ENCODE measurements at regions not wholly inside any gene's neighbourhood (a gene's known extent, or its start where the extent isn't known, plus 50 kb on each side); places are given as distances from the start of the nearest gene placed in this dataset.

GRCh38 chr13:43985422-43986072, 105.8 kb downstream of the LACC1 start:
- in situ Hi-C loops (cut with MboI; ENCODE audit: low pct_unique_long_range_greater_than_20kb, low sequenced_read_pairs, unreplicated experiment) = no loop called here
- no peak for TF ChIP-seq CTCF (IDR thresholded peaks at IDR 0.05; ENCODE audit: extremely low read depth, insufficient read depth, missing control alignments)
- DNase-seq (ENCODE audit: low spot score) = no peak

DNA sequence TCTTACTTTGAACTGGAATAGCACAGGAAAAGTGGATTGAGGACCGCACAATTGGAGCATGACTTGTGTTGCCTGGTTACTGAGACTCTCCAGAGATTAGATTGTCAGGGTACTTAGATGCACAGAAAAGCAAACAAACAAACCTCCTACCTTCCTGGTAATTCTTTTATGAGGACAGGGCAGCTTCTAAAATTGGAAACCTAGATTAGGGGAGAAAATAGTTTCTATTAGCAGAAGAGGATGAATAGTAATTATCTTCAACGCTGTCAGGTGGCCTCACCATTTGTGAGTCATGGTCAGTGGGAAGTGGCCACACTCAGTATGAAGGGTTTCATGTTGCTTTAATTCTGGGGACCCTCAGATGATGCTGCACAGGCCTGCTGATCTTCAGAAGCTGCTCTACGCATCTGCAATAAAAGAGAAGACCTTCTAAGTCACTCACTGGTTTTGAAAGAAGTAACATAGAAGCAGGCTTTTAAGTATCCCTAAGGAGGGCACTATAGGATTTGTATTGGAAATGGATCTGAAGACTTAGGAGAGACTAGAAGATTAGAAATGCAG, 106.8 kb downstream of the LACC1 start:
- in situ Hi-C loops (cut with MboI; ENCODE audit: low pct_unique_long_range_greater_than_20kb, low sequenced_read_pairs, unreplicated experiment) = no loop called here
- TF ChIP-seq CTCF (IDR thresholded peaks at IDR 0.05; ENCODE audit: extremely low read depth, insufficient read depth, missing control alignments) = no peak
- no peak for DNase-seq (ENCODE audit: low spot score)

DNA sequence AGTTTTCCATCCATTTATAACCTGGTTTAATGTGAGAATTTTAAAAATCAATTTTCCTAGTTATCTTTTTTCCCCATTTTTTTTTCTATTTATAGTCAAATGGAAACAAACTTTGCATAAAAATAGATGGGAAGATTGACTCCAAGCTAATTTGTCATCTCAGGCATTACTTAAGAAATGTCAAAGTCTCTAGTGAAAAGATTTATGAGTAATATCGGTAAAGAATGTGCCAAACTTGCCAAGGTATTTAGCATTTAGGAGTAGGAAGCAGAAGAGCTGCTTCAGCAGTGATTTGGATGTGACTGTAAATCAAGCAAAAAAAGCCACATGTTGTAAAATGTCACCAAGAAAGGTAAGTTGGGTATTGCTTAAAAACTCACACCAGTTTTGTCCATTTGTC, 108.6 kb downstream of the LACC1 start:
- TF ChIP-seq CTCF (IDR thresholded peaks at IDR 0.05; ENCODE audit: extremely low read depth, insufficient read depth, missing control alignments) = no peak
- DNase-seq (ENCODE audit: low spot score) = no peak
- in situ Hi-C loops (cut with MboI; ENCODE audit: low pct_unique_long_range_greater_than_20kb, low sequenced_read_pairs, unreplicated experiment) = no loop called here

DNA sequence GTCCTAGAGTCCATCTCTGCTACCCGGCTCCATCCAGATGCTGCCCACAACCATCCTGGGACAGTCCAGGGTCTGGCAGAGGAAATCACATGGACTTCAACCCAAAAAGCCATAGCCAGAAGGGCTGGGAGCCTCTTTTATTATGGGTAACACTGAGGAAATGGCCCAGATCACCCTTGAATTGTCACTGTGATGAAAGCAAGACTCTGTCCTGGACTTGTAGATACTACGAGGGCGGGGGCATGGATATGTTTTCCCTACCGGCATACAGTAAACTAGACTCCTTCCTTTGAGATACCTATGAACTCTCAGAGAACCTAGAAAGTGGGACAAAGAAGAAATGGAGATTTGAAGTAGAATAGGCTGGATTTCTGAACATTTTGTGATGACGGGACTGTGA, 110.3 kb downstream of the LACC1 start:
- in situ Hi-C loops (cut with MboI; ENCODE audit: low pct_unique_long_range_greater_than_20kb, low sequenced_read_pairs, unreplicated experiment) = no loop called here
- no peak for DNase-seq (ENCODE audit: low spot score)
- no peak for TF ChIP-seq CTCF (IDR thresholded peaks at IDR 0.05; ENCODE audit: extremely low read depth, insufficient read depth, missing control alignments)

GRCh38 chr13:43990829-43991228, 111.1 kb downstream of the LACC1 start:
- DNase-seq (ENCODE audit: low spot score) = no peak
- in situ Hi-C loops (cut with MboI; ENCODE audit: low pct_unique_long_range_greater_than_20kb, low sequenced_read_pairs, unreplicated experiment) = no loop called here
- no peak for TF ChIP-seq CTCF (IDR thresholded peaks at IDR 0.05; ENCODE audit: extremely low read depth, insufficient read depth, missing control alignments)

- no peak for DNase-seq (ENCODE audit: low spot score)
- no peak for TF ChIP-seq CTCF (IDR thresholded peaks at IDR 0.05; ENCODE audit: extremely low read depth, insufficient read depth, missing control alignments)
- in situ Hi-C loops (cut with MboI; ENCODE audit: low pct_unique_long_range_greater_than_20kb, low sequenced_read_pairs, unreplicated experiment) = no loop called here
Measured at GRCh38 chr13:43991773-43992201, 112.1 kb downstream of the LACC1 start.
